NCI-H2171 (cell line): ENCODE measurements at regions not wholly inside any gene's neighbourhood (a gene's known extent, or its start where the extent isn't known, plus 50 kb on each side); places are given as distances from the start of the nearest gene placed in this dataset.
"Not testable (repeated sequence)": the region's sequence is repeated elsewhere in the genome, so short reads cannot be mapped to it uniquely, and the experiment has no call there.

Source experiments
- DNase-seq: peaks from one replicate; lab custom pipeline; 2025; lab: John Stamatoyannopoulos, UW

DNA sequence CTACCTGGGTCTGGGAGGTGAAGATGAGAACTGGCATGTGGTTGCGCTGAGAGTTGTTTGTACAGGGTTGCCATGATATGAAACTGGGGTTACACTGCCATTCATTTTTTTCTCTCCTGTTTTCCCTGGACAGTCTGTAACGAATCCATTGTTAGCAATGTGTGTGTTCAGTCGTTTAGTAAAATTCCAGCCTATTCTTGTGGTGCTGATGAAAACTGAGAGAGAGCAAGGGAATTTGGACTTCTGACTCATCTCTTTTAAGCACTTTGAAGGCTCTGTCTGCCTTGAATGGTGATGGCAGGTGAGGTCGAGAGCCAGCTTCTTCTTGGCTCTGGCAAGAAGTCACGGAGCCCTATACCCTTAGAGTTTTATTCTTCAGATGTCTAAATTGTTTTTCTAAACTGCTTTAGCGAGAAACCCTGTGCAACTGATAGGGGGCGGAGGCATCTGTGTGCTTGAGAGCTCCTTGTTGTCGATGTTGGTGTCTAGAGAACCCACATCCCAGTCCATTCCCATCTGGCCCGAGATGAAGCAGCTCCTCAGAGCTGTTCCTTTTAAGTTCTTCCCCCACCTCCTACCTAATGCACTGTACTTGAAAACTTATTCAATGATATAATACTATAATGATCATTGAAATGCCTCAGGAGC is 204.4 kb downstream of the TMX1 start:
- DNase-seq = no peak

DNA sequence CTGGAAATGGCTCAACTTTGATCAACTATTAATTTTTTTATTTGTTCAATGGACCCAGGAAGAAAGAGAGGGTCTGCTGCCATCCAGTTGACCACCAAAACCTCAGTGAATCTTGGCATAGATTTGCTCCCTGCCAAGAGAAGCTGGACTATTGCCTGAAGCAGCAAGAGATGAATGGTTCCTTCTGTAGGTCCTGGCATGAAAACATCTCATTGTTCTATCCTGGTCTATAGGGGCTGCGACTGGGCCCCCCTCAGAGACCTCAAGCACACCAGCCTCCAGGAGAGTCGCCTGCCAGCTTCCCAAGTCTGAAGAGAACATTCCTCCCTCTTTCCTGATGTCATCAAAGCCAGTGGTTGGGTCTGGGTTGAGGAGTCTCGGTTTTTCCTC is 204.9 kb downstream of the TMX1 start:
- no peak for DNase-seq

DNA sequence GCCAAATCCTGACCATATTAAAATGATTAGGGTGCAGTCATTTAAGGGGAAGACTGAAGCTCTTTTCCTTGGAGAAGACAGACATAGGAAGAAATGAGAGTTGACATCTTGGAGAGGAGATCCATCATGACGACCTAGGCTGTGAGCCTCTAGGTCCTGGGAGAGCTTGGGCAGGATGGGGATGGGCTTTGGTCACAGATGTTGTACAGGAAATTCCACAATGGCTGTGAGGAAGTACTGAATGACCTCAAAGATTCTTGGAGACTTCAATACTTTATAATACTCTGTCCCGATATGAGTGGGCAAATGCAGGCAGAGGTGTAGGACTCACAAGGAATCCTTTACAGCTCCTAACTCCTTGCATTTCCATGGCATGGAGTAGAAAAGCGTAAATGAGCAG is 204.9 kb upstream of the FRMD6 start:
- DNase-seq = no peak

DNA sequence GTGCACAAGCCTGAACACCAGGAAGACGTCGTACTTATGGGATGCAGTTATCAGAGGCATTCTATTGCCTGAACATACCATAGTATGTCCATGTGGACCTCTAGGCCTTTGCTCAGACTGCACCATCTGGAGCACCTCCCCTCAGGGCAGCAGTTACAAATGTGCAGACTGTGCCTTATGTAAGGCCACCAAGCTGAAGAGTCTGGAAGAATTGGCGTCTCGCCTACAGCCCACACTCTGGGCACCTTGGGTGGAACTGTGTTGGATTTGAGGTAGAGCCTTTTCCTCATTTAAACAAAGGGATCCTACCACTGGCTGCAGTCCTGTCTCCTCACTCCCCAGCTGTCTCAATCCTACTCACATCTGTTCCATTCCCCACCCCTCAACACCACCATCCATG is 204.3 kb upstream of the FRMD6 start:
- DNase-seq = peak; percentile 53

GRCh38 chr14:51448831-51449670 is 202.7 kb upstream of the FRMD6 start:
- DNase-seq = no peak

- peak; percentile 85 for DNase-seq
Measured at GRCh38 chr14:51449681-51450080, 202.0 kb upstream of the FRMD6 start.

- no peak for DNase-seq
Measured at GRCh38 chr14:51451561-51451960, 200.1 kb upstream of the FRMD6 start.

GRCh38 chr14:51453869-51454268 is 197.8 kb upstream of the FRMD6 start:
- no peak for DNase-seq

DNA sequence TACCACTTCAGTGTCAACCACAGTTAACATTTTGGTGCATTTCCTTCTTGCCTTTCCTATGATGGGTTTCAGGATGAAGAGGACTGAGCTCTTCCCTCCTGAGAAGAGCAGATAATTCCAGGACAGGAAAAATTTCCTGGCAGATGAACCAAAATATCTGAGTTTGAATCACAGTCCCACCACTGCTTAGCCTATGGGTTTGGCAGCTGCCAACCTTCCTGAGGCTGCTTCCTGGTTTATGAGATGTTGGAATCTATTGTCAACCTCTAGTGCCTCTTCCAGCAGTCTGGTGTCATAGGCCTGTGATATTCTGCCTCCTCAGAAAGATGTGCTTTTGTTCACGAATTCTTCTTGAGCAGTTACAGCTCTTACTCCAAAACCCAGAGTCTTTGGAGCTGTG is 197.4 kb upstream of the FRMD6 start:
- DNase-seq = no peak

GRCh38 chr14:51455041-51455835 is 196.5 kb upstream of the FRMD6 start:
- DNase-seq = no peak

DNA sequence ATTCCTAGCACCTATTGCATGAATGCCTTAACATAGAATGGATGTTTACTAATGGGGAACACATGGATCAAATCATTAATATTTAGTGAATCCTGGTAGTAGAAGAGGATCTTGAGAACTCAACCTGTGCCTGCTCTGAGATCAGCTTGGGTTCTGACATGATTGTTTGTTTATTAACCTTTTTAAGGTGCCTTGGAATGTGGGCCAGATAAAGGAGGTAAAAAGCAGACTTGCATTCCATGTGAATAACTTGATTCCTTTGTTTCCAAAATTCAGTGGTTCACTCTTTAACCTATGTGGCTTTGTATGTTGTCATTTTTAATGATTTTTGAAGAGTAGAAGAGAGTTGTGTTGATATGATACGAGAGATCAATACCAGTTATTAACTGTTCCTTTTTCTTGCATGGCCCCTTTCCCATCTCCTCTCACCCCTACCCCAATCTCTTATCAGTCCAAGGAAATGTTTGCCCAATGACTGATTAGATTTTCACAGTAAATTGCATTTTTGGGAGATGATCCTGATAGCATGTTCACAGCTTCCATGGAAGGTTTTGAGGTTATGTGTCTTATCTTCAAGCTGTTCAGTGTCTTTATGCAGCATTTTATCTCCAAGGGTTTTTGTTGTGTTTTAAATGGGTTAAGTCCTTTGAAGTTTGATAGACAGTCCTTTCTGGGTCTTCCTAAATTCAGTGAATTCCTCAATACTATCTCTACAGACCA is 193.7 kb upstream of the FRMD6 start:
- DNase-seq = no peak

DNA sequence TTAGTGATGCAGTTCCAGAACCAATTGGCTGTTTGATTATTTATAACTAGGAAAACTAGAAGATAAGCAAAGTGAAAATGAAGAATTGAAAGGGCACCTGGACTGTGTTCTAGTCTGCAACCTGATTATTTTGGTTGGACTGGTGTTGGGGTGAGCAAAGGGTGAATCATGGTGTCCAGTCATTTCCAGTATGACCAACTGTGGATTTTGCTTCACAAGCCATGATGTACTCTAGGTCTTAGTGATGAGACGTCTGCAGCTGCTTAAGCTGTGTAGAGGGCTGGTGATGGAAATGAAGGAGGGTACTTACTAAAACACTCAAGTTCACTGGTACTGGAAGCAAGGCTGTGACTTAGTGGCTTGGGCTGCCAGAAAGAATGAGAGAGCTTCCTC is 193.2 kb upstream of the FRMD6 start:
- DNase-seq = no peak

DNA sequence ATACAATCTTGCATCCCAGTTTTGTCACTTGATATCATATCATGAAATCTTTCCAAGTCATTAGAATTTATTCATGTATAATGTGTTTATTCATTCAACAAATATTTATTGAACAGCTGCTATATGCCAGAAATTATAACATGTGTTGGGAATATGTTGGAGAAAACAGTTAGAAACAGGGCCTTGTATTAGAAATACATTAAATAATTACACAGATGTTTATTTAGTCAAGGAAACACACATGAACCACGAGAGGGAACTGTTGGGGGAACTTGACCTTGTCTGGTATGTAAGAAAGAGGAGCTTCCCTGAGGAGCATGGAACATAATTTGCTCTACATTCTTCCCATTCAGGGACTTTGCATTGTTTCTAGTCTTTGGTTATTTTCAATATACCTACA is 191.7 kb upstream of the FRMD6 start:
- DNase-seq = no peak

GRCh38 chr14:51462182-51462581 is 189.5 kb upstream of the FRMD6 start:
- DNase-seq = no peak

DNA sequence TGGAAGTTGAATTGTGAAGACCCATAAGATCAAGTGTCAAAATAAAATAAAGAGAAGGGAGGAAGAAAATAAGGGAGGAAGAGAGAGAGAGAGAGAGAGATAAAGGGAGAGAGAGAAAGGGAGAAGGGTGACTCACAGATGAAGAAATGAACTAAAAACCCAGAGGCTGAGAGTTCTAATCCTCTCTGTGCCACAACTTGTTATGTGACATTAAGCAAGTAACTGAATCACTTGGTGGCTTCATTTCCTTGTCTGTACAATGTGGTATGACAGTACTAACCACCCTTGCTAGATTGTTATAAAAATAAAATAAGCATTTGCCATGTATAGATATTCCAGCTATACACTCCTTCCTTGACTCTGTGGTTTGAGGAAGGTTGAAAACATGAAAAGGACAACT is 189.0 kb upstream of the FRMD6 start:
- no peak for DNase-seq

GRCh38 chr14:51463461-51463860 is 188.2 kb upstream of the FRMD6 start:
- DNase-seq = no peak

- no peak for DNase-seq
Measured at GRCh38 chr14:51464411-51464810, 187.3 kb upstream of the FRMD6 start.

- no peak for DNase-seq
Measured at GRCh38 chr14:51465486-51465885, 186.2 kb upstream of the FRMD6 start.

DNA sequence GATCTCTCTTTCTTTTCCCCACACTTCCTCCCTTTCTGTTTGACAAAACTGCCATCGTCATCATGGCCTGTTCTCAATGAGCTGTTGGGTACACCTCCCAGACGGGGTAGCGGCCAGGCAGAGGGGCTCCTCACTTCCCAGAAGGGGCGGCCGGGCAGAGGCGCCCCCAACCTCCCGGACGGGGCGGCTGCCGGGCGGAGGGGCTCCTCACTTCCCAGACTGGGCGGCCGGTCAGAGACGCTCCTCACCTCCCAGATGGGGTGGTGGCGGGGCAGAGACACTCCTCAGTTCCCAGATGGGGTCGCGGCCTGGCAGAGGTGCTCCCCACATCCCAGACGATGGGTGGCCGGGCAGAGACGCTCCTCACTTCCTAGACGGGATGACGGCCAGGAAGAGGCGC is 184.3 kb upstream of the FRMD6 start:
- DNase-seq = not testable (repeated sequence)

- no peak for DNase-seq
Measured at GRCh38 chr14:51468523-51468922, 183.2 kb upstream of the FRMD6 start.

GRCh38 chr14:51472881-51473280 is 178.8 kb upstream of the FRMD6 start:
- DNase-seq = no peak

- DNase-seq = no peak
Measured at GRCh38 chr14:51473351-51473750, 178.4 kb upstream of the FRMD6 start.
